ENCODE measurements at regions not wholly inside any gene's neighbourhood (a gene's known extent, or its start where the extent isn't known, plus 50 kb on each side); places are given as distances from the start of the nearest gene placed in this dataset.

DNA sequence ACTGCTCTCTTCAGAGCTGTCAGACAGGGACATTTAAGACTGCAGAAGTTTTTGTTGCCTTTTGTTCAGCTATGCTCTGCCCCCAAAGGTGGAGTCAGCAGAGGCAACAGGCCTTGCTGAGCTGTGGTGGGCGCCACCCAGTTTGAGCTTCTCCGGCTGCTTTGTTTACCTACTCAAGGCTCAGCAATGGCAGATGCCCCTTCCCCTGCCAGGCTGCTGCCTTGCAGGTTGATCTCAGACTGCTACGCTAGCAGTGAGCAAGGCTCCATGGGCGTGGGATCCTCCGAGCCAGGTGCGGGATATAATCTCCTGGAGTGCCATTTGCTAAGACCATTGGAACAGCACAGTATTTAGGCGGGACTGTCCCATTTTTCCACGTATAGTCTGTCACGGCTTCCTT is 371.4 kb upstream of the AMOT start:
- TF ChIP-seq POLR2A (IDR thresholded peaks at IDR 0.05; ENCODE audit: low read length), result no peak
- no peak for TF ChIP-seq GATA1 (IDR thresholded peaks at IDR 0.05; ENCODE audit: low read depth, low read length)

All from erythroblast (primary cell).